ENCODE measurements at regions not wholly inside any gene's neighbourhood (a gene's known extent, or its start where the extent isn't known, plus 50 kb on each side); places are given as distances from the start of the nearest gene placed in this dataset.

DNA sequence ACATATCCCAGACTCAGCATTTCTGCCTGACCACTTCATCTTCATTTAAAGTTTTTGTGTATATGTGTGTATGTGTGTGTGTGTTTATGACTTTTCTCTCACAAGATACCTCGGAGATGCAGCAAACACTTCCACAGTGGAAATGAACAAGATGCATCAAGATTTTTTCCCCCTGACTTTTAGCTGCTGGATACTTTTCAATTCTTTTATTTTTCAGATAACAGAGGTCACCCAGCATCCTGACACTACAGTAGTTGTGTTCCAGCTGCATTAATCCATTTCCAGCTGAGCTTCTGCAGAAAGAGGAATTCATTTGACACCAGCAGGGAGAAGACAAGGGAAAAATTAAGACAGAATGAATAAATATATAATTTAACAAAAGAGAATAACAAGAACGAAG lies 130.2 kb upstream of the PSMD7 start:
- CTCF ChIA-PET, result no interaction called here
- Histone ChIP-seq H4K20me1 (ENCODE audit: insufficient read depth) (no peaks in the 10 kb centered on the region), H3K4me2 (ENCODE audit: low read length) (no peak overlapping the region), H3K4me3 (replicated peaks in 1 of 2; ENCODE audit: low read depth in 1 of 2, low read length in 2 of 2) (no peak overlapping the region), H3K4me1 (ENCODE audit: control insufficient read depth in 1 of 2, insufficient read depth in 2 of 2, low read length in 2 of 2) (no peaks in the 10 kb centered on the region), H2AFZ (ENCODE audit: low read depth, low read length, poor library complexity, severe bottlenecking) (no peak overlapping the region), H3K79me2 (ENCODE audit: insufficient read depth, low read length) (no peaks in the 10 kb centered on the region), H3K36me3 (ENCODE audit: control insufficient read depth in 1 of 2, insufficient read depth in 2 of 2, low read length in 2 of 2) (no peaks in the 10 kb centered on the region), H3K9ac (ENCODE audit: low read length) (no peak overlapping the region), H3K27ac (ENCODE audit: low read depth, low read length) (no peak overlapping the region), H3K9me3 (ENCODE audit: control insufficient read depth in 1 of 2, insufficient read depth in 1 of 2, low read depth in 1 of 2, low read length in 2 of 2) (no peaks in the 10 kb centered on the region), H3K27me3 (ENCODE audit: insufficient read depth, low read length) (0 out of 2 replicates have a peak, but pooled peaks cover 6% of the 10 kb centered on the region), H3K9me2 (ENCODE audit: insufficient read depth) (no peaks in the 10 kb centered on the region)
- intact Hi-C loops (cut with micrococcal nuclease), result no loop called here
- TF ChIP-seq POLR2AphosphoS5 (IDR thresholded peaks at IDR 0.05; ENCODE audit: low read depth, low read length) (no peak), RAD21 (IDR thresholded peaks at IDR 0.05; ENCODE audit: low read depth) (no peak), SP1 (IDR thresholded peaks at IDR 0.05; ENCODE audit: low read depth) (no peak), REST (IDR thresholded peaks at IDR 0.05; ENCODE audit: low read depth) (no peak), EZH2phosphoT487 (IDR thresholded peaks at IDR 0.05; ENCODE audit: borderline replicate concordance) (no peak), JUND (IDR thresholded peaks at IDR 0.05) (no peak), SIN3A (IDR thresholded peaks at IDR 0.05; ENCODE audit: low read depth) (no peak), TCF7L2 (IDR thresholded peaks at IDR 0.05; ENCODE audit: borderline replicate concordance, extremely low read depth, insufficient read depth, insufficient read length) (no peak), ZBTB33 (IDR thresholded peaks at IDR 0.05; ENCODE audit: extremely low read depth, insufficient replicate concordance, low read length) (no peak)
- TF ChIP-seq, protein P1, sequence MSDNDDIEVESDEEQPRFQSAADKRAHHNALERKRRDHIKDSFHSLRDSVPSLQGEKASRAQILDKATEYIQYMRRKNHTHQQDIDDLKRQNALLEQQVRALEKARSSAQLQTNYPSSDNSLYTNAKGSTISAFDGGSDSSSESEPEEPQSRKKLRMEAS (IDR thresholded peaks at IDR 0.05), result no peak
- TF ChIP-seq, protein P2, sequence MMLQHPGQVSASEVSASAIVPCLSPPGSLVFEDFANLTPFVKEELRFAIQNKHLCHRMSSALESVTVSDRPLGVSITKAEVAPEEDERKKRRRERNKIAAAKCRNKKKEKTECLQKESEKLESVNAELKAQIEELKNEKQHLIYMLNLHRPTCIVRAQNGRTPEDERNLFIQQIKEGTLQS (IDR thresholded peaks at IDR 0.05), result no peak
- TF ChIP-seq, protein P3, sequence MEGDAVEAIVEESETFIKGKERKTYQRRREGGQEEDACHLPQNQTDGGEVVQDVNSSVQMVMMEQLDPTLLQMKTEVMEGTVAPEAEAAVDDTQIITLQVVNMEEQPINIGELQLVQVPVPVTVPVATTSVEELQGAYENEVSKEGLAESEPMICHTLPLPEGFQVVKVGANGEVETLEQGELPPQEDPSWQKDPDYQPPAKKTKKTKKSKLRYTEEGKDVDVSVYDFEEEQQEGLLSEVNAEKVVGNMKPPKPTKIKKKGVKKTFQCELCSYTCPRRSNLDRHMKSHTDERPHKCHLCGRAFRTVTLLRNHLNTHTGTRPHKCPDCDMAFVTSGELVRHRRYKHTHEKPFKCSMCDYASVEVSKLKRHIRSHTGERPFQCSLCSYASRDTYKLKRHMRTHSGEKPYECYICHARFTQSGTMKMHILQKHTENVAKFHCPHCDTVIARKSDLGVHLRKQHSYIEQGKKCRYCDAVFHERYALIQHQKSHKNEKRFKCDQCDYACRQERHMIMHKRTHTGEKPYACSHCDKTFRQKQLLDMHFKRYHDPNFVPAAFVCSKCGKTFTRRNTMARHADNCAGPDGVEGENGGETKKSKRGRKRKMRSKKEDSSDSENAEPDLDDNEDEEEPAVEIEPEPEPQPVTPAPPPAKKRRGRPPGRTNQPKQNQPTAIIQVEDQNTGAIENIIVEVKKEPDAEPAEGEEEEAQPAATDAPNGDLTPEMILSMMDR (IDR thresholded peaks at IDR 0.05 in 2 of 3, conservative IDR thresholded peaks at IDR 0.05 in 1 of 3; ENCODE audit: borderline replicate concordance in 1 of 3, insufficient read depth in 1 of 3, low read depth in 2 of 3, low read length in 2 of 3), result no peak
- POLR2A ChIA-PET, result no interaction called here
- DNase-seq (ENCODE audit: low read depth, low spot score), result no peak
- ATAC-seq, result no peak
- BruUV-seq (replicated peaks), result no TSS peak
- RAD21 ChIA-PET (ENCODE audit: low non-redundant PET in 1 of 2, low total read pairs in 2 of 2, uncharacterized antibody in 2 of 2, unreplicated experiment in 2 of 2), result no interaction called here
